ENCODE measurements at regions not wholly inside any gene's neighbourhood (a gene's known extent, or its start where the extent isn't known, plus 50 kb on each side); places are given as distances from the start of the nearest gene placed in this dataset.

DNA sequence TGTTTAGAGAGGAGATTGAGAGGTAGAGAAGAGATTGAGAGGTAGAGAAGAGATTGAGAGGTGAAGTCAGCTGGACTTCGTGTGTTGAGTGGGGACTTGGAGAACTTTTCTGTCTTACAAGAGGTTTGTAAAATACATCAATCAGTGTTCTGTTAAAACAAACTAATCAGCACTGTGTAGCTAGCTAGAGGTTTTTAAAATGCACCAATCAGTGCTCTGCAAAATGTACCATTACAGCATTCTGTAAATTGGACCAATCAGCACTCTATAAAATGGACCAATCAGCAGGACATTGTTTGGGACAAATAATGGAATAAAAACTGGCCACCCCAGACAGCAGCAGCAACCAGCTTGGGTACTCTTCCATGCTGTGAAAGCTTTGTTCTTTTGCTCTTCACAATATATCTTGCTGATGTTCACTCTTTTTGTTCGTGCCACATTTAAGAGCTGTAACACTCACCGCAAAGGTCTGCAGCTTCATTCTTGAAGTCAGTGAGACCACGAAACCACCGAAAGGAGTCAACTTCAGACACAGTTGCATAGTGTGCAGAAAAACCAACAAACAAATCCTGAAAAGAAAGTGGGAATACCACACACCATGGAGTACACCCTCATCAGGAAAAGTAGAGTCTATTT lies 366.9 kb upstream of the HSFY2 start:
- DNase-seq (ENCODE audit: low read depth) = no peak

DNA sequence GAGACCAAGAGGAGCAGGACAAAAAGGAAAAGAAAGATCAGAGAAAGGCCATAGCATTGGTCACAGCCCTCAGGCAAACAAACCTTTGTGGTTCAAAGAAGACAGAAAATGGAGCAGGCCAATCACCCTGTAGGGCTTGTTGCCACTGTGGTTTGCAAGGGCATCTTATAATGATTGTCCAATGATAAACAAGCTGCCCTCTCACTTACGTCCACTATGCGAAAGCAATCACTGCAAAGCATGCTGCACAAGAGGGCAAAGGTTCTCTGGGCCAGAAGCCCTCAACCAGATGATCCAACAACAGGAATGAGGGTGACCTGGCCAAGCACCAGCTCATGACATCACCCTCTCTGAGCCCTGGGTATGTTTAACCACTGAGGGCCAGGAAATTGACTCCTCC lies 360.9 kb upstream of the HSFY2 start:
- no peak for DNase-seq (ENCODE audit: low read depth)

GRCh38 chrY:19130569-19131358 lies 357.2 kb upstream of the HSFY2 start:
- no peak for DNase-seq (ENCODE audit: low read depth)

- no peak for DNase-seq (ENCODE audit: low read depth)
These were observed 353.4 kb upstream of the HSFY2 start for GRCh38 chrY:19126889-19127288.

GRCh38 chrY:19124609-19125008 lies 351.1 kb upstream of the HSFY2 start:
- DNase-seq (ENCODE audit: low read depth) = no peak

DNA sequence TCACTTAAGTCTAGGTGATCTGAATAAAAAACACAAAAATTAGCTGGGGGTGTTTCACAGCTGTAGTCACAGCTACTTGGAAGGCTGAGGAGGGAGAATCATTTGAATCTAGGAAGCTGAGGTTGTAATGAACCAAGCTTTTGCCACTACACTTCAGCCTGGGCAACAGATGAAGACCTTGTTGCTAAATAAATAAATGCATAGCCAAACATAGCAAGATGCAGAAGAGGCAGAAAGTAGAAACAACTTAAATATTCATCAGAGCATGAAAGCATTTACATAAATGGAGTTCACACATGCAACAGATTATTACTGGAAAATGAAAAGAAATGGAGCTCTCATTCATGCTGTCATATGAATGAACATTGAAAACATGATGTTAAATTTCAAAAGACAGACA lies 348.9 kb upstream of the HSFY2 start:
- DNase-seq (ENCODE audit: low read depth) = no peak

DNA sequence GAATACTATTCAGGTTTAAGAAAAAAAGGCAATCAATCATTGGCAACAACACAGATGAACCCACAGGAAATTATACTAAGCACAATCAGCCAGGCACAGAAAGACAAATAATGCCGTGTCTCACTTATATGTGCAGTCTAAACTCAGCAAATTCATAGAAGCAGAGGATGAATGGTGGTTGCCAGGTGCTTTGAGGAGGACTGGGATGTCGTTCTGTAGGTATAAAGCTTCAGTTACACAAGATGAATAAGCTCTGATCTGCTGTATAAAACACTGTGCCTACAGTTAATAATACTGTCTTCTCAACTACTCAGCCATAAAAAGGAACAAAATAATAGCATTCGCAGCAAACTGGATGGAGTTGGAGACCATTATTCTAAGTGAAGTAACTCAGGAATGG lies 324.8 kb upstream of the HSFY2 start:
- no peak for DNase-seq (ENCODE audit: low read depth)

- no peak for DNase-seq (ENCODE audit: low read depth)
These were observed 321.9 kb upstream of the HSFY2 start for GRCh38 chrY:19095460-19095859.

- no peak for DNase-seq (ENCODE audit: low read depth)
These were observed 309.5 kb upstream of the HSFY2 start for GRCh38 chrY:19083006-19083405.

GRCh38 chrY:19077698-19078113 lies 304.2 kb upstream of the HSFY2 start:
- no peak for DNase-seq (ENCODE audit: low read depth)

DNA sequence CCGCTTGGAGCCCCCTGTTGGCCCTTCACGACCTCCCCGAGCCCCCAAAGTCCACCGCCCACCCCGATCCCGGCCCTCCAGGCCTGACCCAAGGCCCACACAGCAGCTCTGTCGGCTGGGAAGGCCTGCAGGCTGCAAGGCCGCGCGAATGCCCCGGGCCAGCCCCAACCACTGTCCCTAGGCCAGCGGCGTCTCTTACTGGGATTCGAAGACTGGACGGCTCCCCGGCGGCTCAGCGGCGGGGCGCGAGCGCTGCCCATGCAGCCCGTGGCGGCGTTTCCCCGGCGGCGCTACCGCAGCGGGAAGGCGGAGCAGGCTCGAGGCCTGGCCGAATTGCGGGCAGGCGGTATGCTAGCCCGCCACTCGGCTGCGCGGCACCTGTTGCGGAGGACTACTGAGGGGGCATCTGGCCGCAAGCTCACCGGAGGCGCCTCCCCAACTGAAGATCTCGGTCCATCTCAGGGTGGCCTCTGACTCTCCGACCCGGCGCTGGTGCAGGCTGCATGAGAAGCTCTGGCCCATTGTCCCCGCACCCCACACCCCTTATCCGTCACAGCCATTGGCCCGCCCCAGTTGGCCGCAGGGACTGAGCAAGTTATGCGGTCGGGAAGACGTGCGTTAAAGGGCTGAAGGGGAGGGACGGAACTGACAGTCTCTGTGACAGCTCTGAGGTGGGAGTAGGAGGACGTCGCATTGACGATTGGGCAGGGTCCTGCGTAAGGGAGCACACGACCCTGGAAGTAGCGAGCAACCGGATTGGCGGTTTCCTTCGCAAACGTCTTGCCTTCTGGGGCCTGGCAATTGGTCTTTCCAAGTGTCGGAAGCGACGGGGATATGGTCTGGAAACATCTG lies 303.5 kb upstream of the HSFY2 start:
- DNase-seq (ENCODE audit: low read depth) = no peak

DNA sequence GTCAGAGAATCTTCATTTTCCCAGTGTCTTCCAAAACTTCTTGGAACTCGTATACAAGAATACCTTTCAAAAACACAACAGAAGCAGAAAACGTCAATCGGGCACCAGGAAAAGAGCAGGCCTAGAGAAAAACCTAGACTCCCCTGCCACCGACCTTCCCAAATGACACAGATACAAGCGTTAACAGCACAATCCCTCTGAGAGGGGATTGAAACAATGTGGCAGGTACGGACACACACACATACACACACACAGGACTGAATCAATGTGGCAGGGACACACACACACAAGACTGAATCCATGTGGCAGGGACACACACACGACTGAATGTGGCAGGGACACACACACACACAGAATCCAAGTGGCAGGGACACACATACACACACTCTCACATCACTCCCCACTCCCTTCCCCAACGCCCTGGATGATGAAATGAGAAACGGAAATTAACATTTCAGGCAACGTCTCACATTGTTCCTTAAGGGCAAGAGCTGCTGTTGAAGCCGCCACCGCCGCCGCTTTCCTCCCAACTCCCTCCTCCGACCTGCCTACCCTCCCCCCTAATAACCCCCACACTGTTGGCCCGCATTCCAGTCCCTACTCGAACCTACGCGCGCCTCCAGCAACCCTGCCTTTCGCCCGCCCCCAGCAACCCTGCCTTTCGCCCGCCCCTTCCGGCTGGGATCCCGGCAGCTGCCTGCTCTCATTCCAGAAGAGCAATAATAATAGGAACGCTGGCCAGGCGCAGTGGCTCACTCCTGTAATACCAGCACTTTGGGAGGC lies 302.1 kb upstream of the HSFY2 start:
- no peak for DNase-seq (ENCODE audit: low read depth)

- DNase-seq (ENCODE audit: low read depth) = no peak
These were observed 293.9 kb upstream of the HSFY2 start for GRCh38 chrY:19067435-19067834.

GRCh38 chrY:19066447-19067190 lies 293.1 kb upstream of the HSFY2 start:
- DNase-seq (ENCODE audit: low read depth) = no peak

- no peak for DNase-seq (ENCODE audit: low read depth)
These were observed 291.6 kb upstream of the HSFY2 start for GRCh38 chrY:19065119-19065518.

DNA sequence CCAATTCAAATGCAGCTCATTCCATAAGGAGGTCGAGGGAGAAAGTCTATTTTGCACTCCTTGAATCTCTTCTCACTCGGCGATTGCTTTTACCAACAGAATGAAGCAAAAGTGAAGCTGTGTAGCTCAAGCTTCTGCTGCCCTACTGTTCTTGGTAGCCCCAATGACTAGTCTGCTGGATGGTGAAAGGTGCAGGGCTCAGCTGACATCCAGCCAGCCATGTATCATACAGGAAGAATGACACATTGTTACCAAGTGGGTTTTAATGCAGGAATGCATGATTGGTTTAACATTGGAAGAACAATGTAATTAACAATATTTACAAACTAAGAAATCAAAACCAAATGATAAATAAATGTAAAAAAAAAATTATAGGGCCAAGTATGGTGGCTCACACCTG lies 286.2 kb upstream of the HSFY2 start:
- DNase-seq (ENCODE audit: low read depth) = no peak

- DNase-seq (ENCODE audit: low read depth) = no peak
These were observed 285.4 kb upstream of the HSFY2 start for GRCh38 chrY:19058831-19059370.

DNA sequence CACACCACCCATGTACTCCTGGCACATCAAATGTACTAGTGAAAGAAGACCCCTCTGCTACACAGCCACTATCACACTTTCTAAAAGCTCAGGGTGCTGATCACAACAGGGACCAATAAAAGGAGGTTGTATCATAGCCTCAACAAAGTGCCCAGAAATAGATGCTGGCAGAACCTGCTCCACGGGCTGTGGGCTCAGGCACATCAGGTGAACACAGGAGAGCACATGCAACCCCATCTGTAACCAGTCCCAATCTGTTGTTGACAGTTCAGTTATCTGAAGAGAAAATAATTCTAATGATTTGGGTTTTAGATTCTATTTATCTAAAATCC lies 282.6 kb upstream of the HSFY2 start:
- no peak for DNase-seq (ENCODE audit: low read depth)

DNA sequence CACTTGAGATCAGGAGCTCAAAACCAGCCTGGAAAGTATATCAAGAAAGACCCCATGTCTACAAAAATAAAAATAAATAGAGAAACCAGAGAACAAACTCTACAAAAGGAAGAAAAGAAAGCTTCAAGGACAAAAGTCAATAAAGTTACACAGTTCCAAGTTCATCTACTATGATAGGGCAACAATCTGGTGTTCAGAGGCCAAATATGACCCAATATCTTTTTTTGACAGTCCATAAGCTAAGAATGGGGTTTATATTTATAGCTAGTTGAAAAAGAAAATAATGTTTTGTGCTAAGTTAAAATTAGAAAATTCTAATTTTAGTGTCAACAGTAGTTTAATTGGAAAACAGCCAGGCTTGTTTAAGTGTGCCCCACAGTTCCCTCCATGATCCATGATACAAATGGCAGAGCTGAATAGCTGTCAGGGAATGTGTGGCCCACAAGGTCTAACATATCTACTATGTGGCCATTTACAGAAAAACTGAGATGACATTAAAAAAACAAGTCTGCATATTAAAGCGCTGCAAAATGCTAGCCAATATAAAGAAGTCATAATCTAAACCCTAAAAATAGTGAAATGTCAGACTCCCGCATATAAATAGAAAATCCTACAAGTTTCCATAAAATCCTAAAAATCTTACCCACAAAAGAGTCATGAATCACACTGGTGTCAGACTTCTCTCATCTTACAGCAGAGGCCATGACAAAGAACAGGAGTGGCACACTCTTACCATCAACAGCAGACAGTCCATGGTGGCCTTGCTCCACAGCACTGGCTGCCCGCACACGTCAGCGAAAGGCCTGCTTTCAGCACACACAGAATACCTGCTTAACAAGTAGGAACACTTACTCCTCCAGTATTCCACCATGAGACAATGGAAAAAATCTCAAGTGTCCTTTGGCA lies 281.9 kb upstream of the HSFY2 start:
- no peak for DNase-seq (ENCODE audit: low read depth)

GRCh38 chrY:19053806-19054205 lies 280.3 kb upstream of the HSFY2 start:
- DNase-seq (ENCODE audit: low read depth) = no peak
